ENCODE measurements at regions not wholly inside any gene's neighbourhood (a gene's known extent, or its start where the extent isn't known, plus 50 kb on each side); places are given as distances from the start of the nearest gene placed in this dataset.

DNA sequence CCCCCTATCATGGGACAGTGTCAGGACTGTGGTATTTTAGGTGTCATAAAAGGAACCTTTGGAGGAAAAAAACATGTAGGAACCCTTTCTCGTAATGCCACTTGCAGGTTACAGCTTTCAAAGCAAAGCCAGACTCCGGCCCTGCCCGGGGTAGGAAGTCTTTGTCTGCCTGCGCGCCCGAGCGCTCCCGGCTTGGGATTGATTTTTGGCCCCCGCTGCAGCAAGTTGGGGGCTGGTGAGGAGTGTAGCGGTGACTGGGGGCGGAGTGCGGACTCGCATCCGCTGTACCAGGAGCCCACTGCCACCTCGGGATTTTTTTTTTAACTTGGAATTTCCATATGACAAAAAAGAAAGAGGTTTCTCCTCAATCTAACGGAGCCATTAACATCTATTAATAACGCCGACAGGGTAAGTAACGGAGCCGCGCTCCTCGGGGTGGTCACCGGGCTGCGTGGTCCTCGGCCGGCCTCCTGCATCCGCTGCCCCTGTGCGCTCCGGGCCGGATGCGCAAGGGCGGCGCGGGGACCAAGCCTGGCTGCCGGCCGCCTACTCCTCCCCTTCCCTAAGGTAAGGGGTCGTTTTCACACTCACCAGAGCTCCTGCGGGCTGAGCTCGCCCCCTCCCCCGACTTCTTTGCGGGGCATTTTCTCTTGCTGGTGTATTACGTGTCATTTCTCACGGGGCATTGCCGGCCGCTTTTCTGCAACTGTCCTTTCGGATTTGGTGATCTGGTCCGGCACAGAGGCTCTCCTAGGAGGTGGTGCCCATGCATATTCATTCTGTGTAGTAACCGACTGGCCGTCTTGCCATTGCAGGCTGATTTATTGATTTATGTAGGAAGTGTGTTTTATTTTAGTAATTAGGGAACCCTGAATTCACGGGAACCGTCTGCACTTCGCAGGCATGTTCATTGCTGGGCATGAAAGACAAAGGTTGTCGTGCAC, 219.8 kb upstream of the TOPAZ1 start:
- ChIA-PET POLR2A (no interaction called here), CTCF (no interaction called here)
- Histone ChIP-seq H3K27me3 (replicated peaks; ENCODE audit: control insufficient read depth, insufficient read depth, low read length) (no peaks in the 10 kb centered on the region), H3K9me3 (no peaks in the 10 kb centered on the region), H3K4me1 (no peaks in the 10 kb centered on the region), H3K36me3 (ENCODE audit: control insufficient read depth, insufficient read depth, low read length) (no peaks in the 10 kb centered on the region), H3K4me3 (ENCODE audit: low read depth, low read length) (no peak overlapping the region)
- Mint-ChIP-seq H3K4me3 (ENCODE audit: unreplicated experiment) (no peak overlapping the region), H3K4me1 (ENCODE audit: low read depth, unreplicated experiment) (no peaks in the 10 kb centered on the region), H3K9me3 (ENCODE audit: unreplicated experiment) (no peaks in the 10 kb centered on the region), H3K27me3 (ENCODE audit: insufficient read depth, unreplicated experiment) (no peaks in the 10 kb centered on the region), H3K27ac (ENCODE audit: unreplicated experiment) (no peak overlapping the region), H3K36me3 (ENCODE audit: insufficient read depth, unreplicated experiment) (peaks cover 3% of the 10 kb centered on the region)
- TF ChIP-seq, protein P1, sequence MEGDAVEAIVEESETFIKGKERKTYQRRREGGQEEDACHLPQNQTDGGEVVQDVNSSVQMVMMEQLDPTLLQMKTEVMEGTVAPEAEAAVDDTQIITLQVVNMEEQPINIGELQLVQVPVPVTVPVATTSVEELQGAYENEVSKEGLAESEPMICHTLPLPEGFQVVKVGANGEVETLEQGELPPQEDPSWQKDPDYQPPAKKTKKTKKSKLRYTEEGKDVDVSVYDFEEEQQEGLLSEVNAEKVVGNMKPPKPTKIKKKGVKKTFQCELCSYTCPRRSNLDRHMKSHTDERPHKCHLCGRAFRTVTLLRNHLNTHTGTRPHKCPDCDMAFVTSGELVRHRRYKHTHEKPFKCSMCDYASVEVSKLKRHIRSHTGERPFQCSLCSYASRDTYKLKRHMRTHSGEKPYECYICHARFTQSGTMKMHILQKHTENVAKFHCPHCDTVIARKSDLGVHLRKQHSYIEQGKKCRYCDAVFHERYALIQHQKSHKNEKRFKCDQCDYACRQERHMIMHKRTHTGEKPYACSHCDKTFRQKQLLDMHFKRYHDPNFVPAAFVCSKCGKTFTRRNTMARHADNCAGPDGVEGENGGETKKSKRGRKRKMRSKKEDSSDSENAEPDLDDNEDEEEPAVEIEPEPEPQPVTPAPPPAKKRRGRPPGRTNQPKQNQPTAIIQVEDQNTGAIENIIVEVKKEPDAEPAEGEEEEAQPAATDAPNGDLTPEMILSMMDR (IDR thresholded peaks at IDR 0.05; ENCODE audit: insufficient read depth in 1 of 2, low read depth in 1 of 2, low read length in 1 of 2, severe bottlenecking in 1 of 2, unreplicated experiment in 1 of 2) = no peak
- intact Hi-C loops (cut with micrococcal nuclease; ENCODE audit: unreplicated experiment) = no loop called here
- no peak for DNase-seq
- no TSS peak for BruUV-seq (replicated peaks)

DNA sequence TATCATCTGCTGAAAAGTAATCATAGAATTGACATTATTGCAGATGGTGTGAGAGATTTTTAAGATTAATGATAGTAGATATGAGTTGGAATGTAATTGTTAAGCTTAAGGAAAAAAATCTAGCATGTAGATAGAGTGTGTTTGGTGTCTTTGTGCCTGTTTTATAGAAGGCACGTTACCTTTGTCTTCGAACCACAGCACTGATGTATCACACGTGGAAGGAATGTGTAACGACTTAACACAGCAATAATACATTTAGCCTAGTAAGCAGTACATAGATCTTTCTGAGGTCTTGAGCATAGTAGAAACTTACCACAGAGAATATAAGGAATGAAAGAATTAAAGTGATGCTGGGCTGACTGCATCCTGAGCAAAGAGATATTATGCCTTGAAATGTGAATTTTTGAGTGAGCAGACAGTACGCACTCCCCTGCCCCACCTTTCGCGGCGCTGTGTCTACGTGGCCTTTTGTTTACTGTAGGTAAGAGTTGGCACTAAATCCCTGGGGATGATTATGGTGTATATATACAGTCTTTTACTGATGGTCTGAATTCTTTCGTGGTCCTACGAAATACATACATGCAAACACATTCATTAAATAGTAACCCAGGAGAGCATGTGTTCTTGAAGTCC, 217.6 kb upstream of the TOPAZ1 start:
- no peaks in the 10 kb centered on the region for H3K9me3 Mint-ChIP-seq (ENCODE audit: unreplicated experiment)
- Histone ChIP-seq H3K27me3 (replicated peaks; ENCODE audit: control insufficient read depth, insufficient read depth, low read length) (no peaks in the 10 kb centered on the region), H3K36me3 (ENCODE audit: control insufficient read depth, insufficient read depth, low read length) (no peaks in the 10 kb centered on the region), H3K4me3 (ENCODE audit: low read depth, low read length) (no peak overlapping the region), H3K9me3 (no peaks in the 10 kb centered on the region), H3K4me1 (no peaks in the 10 kb centered on the region)
- no peak overlapping the region for H3K27ac Mint-ChIP-seq (ENCODE audit: unreplicated experiment)
- no peaks in the 10 kb centered on the region for H3K27me3 Mint-ChIP-seq (ENCODE audit: insufficient read depth, unreplicated experiment)
- ChIA-PET POLR2A (no interaction called here), CTCF (no interaction called here)
- intact Hi-C loops (cut with micrococcal nuclease; ENCODE audit: unreplicated experiment) = no loop called here
- no peaks in the 10 kb centered on the region for H3K4me1 Mint-ChIP-seq (ENCODE audit: low read depth, unreplicated experiment)
- DNase-seq = no peak
- H3K36me3 Mint-ChIP-seq (ENCODE audit: insufficient read depth, unreplicated experiment) = peaks cover 4% of the 10 kb centered on the region
- BruUV-seq (replicated peaks) = no TSS peak
- TF ChIP-seq, protein P1 (IDR thresholded peaks at IDR 0.05; ENCODE audit: insufficient read depth in 1 of 2, low read depth in 1 of 2, low read length in 1 of 2, severe bottlenecking in 1 of 2, unreplicated experiment in 1 of 2) = no peak
- H3K4me3 Mint-ChIP-seq (ENCODE audit: unreplicated experiment) = no peak overlapping the region

DNA sequence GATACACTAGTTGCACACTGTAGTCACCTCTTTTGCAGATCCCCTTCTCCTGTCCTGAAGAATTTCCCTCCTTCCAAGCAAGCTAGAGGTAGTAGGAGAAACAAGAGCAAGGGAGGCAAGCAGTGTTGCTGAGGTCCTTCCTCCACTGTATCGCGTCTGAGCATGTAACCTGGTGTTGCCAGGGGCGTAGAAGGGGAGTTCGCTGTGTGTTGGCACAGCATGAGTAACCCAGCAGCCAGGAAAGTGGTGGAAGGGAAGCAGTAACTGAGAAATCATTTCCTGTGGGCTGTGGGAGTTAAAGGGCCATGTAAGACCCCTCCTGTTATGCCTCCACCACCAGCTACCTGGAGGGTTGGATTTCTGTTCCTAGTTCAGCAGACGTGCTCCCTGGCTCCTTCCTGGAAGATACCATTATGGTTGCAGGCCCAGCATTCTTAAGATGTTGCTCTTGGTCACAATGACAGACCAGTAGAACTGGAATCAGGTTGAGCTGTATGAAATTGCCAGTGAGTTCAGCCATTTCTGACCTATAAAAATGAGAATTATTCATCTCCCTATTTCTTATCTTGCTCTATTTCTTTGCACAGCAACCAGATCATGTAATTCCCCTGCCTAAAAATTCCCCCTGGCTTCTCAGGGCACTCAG, 215.3 kb upstream of the TOPAZ1 start:
- POLR2A ChIA-PET = no interaction called here
- BruUV-seq (replicated peaks) = no TSS peak
- Mint-ChIP-seq H3K9me3 (ENCODE audit: unreplicated experiment) (no peaks in the 10 kb centered on the region), H3K27me3 (ENCODE audit: insufficient read depth, unreplicated experiment) (peaks cover 5% of the 10 kb centered on the region), H3K36me3 (ENCODE audit: insufficient read depth, unreplicated experiment) (peaks cover 4% of the 10 kb centered on the region), H3K27ac (ENCODE audit: unreplicated experiment) (no peak overlapping the region), H3K4me1 (ENCODE audit: low read depth, unreplicated experiment) (no peaks in the 10 kb centered on the region), H3K4me3 (ENCODE audit: unreplicated experiment) (no peak overlapping the region)
- no peaks in the 10 kb centered on the region for H3K36me3 ChIP-seq (ENCODE audit: control insufficient read depth, insufficient read depth, low read length)
- H3K27me3 ChIP-seq (replicated peaks; ENCODE audit: control insufficient read depth, insufficient read depth, low read length) = no peaks in the 10 kb centered on the region
- H3K9me3 ChIP-seq = no peaks in the 10 kb centered on the region
- CTCF ChIA-PET = no interaction called here
- intact Hi-C loops (cut with micrococcal nuclease; ENCODE audit: unreplicated experiment) = no loop called here
- no peak overlapping the region for H3K4me3 ChIP-seq (ENCODE audit: low read depth, low read length)
- no peak for DNase-seq
- H3K4me1 ChIP-seq = no peaks in the 10 kb centered on the region
- TF ChIP-seq, protein P1 (IDR thresholded peaks at IDR 0.05; ENCODE audit: insufficient read depth in 1 of 2, low read depth in 1 of 2, low read length in 1 of 2, severe bottlenecking in 1 of 2, unreplicated experiment in 1 of 2) = no peak

Data from Caco-2 (cell line).